AG04450 (cell line): ENCODE measurements at regions not wholly inside any gene's neighbourhood (a gene's known extent, or its start where the extent isn't known, plus 50 kb on each side); places are given as distances from the start of the nearest gene placed in this dataset.

Source experiments
- CTCF ChIA-PET: fragments of 300-600, 350-600 bp; formaldehyde crosslinking; extraction: SDS; loops from one replicate; lab custom pipeline; 2022; ENCODE audit warnings: antibody characterized with exemption, inconsistent platforms; lab: Charles Lee
- POLR2A ChIA-PET: fragments of 350-600 bp; formaldehyde crosslinking; extraction: SDS; loops from one replicate; lab custom pipeline; 2021; ENCODE audit warnings: antibody characterized with exemption, inconsistent platforms; lab: Yijun Ruan, JAX
- DNase-seq: peaks from one replicate; pipeline ENCODE4 v3.0.0-alpha.2; 2011; ENCODE audit warnings: low read depth, low spot score
- H3K27ac ChIP-seq: one replicate; pipeline ENCODE4 v1.5.1; 2012; ENCODE audit warnings: low read depth, low read length, control low read depth
- H3K27me3 ChIP-seq: one replicate; pipeline ENCODE4 v1.6.0; 2012; ENCODE audit warnings: low read length; ENCODE audit not compliant: control insufficient read depth, insufficient read depth
- H3K4me3 ChIP-seq: 2 replicates; pipeline ENCODE4 v1.5.1; 2011; ENCODE audit warnings: mild to moderate bottlenecking, low read depth, low read length, control low read depth
- H3K9me3 ChIP-seq: 2 replicates; pipeline ENCODE4 v1.5.1; 2012; ENCODE audit warnings: low read length; ENCODE audit not compliant: control insufficient read depth, insufficient read depth
- CTCF ChIP-seq: IDR thresholded peaks from 2 replicates; pipeline ENCODE4 v1.5.1; 2011; ENCODE audit warnings: low read depth, low read length, control low read depth, inconsistent platforms

- no peak for TF ChIP-seq CTCF
- Histone ChIP-seq H3K4me3 (no peak overlapping the region), H3K9me3 (no peaks in the 10 kb centered on the region), H3K27me3 (no peaks in the 10 kb centered on the region), H3K27ac (no peak overlapping the region)
- POLR2A ChIA-PET, result no interaction called here
- CTCF ChIA-PET, result no interaction called here
- no peak for DNase-seq
Measured at GRCh38 chr2:7613831-7614230, 696.6 kb downstream of the RNF144A start.

DNA sequence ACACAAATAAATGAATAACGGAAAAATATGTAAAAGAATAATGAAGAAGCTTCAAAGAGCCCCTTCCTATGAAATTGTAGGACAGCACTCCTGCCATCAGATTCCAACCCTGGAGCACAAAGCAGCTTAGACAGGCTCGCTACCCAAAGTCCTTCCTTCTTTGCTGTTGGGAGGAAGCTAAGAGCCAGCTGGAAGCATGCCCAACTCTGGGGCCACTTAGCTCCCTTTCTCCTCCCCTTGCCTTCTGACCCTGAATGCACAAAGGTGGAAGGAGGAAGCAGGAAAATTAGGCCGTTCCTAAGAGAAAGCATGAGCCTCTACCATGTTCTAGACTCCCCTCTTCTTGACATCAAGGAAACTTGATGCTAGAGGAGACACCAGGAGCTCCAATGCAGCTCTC lies 700.8 kb downstream of the RNF144A start:
- H3K27me3 ChIP-seq, result no peaks in the 10 kb centered on the region
- no peak overlapping the region for H3K27ac ChIP-seq
- DNase-seq, result no peak
- no peak for TF ChIP-seq CTCF
- H3K9me3 ChIP-seq, result no peaks in the 10 kb centered on the region
- H3K4me3 ChIP-seq, result no peak overlapping the region
- CTCF ChIA-PET, result no interaction called here
- POLR2A ChIA-PET, result no interaction called here

DNA sequence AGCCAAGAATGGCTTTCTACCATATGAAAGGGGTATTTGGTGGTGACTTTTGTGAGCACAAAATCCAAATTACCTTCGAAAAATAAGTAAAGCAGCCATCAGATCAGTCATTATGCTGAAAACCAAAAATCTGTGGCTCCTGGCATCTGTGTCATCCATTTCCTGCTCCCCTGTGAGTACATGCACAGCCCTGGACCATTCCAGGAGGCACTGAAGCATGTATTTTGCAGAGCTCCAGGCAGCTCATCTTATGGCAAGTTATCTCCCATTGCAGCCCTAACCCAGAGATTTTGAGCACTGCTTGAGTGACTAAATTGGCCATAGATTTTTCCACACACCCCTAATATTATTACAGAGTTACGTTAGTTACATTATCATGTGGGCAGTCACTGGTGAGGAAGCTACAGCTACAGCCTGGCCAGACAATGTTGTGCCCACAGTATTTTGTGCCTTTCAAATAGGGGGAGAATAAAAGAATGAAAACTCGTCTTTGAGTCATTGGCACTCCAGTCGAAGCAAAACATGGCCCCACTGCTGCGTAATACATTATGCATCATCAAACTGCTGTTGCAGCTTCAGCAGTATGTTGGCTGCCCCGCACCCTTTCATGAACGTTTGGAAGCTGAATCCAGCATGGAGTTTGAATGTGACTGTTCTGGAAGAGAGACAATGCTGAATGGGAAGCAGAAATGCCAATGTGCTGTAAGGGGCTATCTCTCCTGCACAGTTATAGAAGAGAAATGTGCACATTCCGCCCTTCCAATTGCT lies 702.2 kb downstream of the RNF144A start:
- DNase-seq, result no peak
- no peak overlapping the region for H3K27ac ChIP-seq
- CTCF ChIA-PET, result interaction anchor here (0.6 kb wide), 1 partner anchor 869 kb away, joined by 4 read pairs; no protein-coding TSS in a partner anchor

GRCh38 chr2:7620255-7620654 lies 703.0 kb downstream of the RNF144A start:
- H3K9me3 ChIP-seq, result no peaks in the 10 kb centered on the region
- H3K4me3 ChIP-seq, result no peak overlapping the region
- CTCF ChIA-PET, result no interaction called here
- no peak for TF ChIP-seq CTCF
- POLR2A ChIA-PET, result no interaction called here
- H3K27ac ChIP-seq, result no peak overlapping the region
- DNase-seq, result no peak
- no peaks in the 10 kb centered on the region for H3K27me3 ChIP-seq

More for the DNA sequence above, 702.2 kb downstream of the RNF144A start:
- TF ChIP-seq CTCF, result no peak
- Histone ChIP-seq H3K9me3 (no peaks in the 10 kb centered on the region), H3K4me3 (no peak overlapping the region), H3K27me3 (no peaks in the 10 kb centered on the region)
- POLR2A ChIA-PET, result no interaction called here

GRCh38 chr2:7621018-7621814 lies 704.0 kb downstream of the RNF144A start:
- H3K27ac ChIP-seq, result no peak overlapping the region
- no peaks in the 10 kb centered on the region for H3K27me3 ChIP-seq
- H3K9me3 ChIP-seq, result no peaks in the 10 kb centered on the region
- POLR2A ChIA-PET, result no interaction called here
- CTCF ChIA-PET, result no interaction called here
- no peak overlapping the region for H3K4me3 ChIP-seq
- no peak for TF ChIP-seq CTCF
- no peak for DNase-seq
